Neural cell (in vitro differentiated cells): ENCODE measurements at regions not wholly inside any gene's neighbourhood (a gene's known extent, or its start where the extent isn't known, plus 50 kb on each side); places are given as distances from the start of the nearest gene placed in this dataset.

ENCODE experiments used
- CTCF ChIP-seq: fragments of 450-650 bp; IDR thresholded peaks from 2 replicates; pipeline ENCODE4 v1.5.1; 2014; ENCODE audit warnings: antibody characterized with exemption, mild to moderate bottlenecking, moderate library complexity; ENCODE audit not compliant: poor library complexity, severe bottlenecking
- EP300 ChIP-seq: fragments of 450-650 bp; conservative IDR thresholded peaks from 2 replicates; pipeline ENCODE4 v1.6.1; 2014; ENCODE audit warnings: antibody characterized with exemption, mild to moderate bottlenecking, moderate library complexity; ENCODE audit not compliant: poor library complexity, severe bottlenecking
- EZH2 ChIP-seq: fragments of 200-600, 300-800 bp; shearing (Covaris generic), sonication (generic); IDR thresholded peaks from 2 replicates; pipeline ENCODE4 v1.6.1; 2014; ENCODE audit warnings: antibody characterized with exemption, low read length, borderline replicate concordance, mild to moderate bottlenecking; ENCODE audit not compliant: insufficient read depth, poor library complexity, severe bottlenecking
- MXI1 ChIP-seq: fragments of 450-650 bp; conservative IDR thresholded peaks from 2 replicates; pipeline ENCODE4 v1.6.1; 2014; ENCODE audit warnings: antibody characterized with exemption, mild to moderate bottlenecking; ENCODE audit not compliant: poor library complexity, severe bottlenecking
- POLR2AphosphoS5 ChIP-seq: IDR thresholded peaks from 2 replicates; pipeline ENCODE4 v1.6.1; 2012
- RAD21 ChIP-seq: fragments of 450-650 bp; conservative IDR thresholded peaks from 2 replicates; pipeline ENCODE4 v1.6.1; 2014; ENCODE audit warnings: antibody characterized with exemption, mild to moderate bottlenecking, moderate library complexity
- REST ChIP-seq: IDR thresholded peaks from 2 replicates; pipeline ENCODE4 v1.6.1; 2012; ENCODE audit warnings: borderline replicate concordance
- SMC3 ChIP-seq: fragments of 450-650 bp; conservative IDR thresholded peaks from 2 replicates; pipeline ENCODE4 v1.6.1; 2014; ENCODE audit warnings: antibody characterized with exemption, mild to moderate bottlenecking, moderate library complexity; ENCODE audit not compliant: poor library complexity
- TAF1 ChIP-seq: IDR thresholded peaks from 2 replicates; pipeline ENCODE4 v1.6.1; 2012; ENCODE audit warnings: low read depth

- TF ChIP-seq CTCF = no peak
- no peak for TF ChIP-seq RAD21
- no peak for TF ChIP-seq POLR2AphosphoS5
- TF ChIP-seq REST = no peak
- TF ChIP-seq EP300 = no peak
- no peak for TF ChIP-seq SMC3
- no peak for TF ChIP-seq MXI1
- TF ChIP-seq EZH2 = no peak
- no peak for TF ChIP-seq TAF1
These were observed 282.9 kb downstream of the SLITRK5 start for GRCh38 chr13:87954091-87954490.
